GM23338 (cell line): ENCODE measurements at regions not wholly inside any gene's neighbourhood (a gene's known extent, or its start where the extent isn't known, plus 50 kb on each side); places are given as distances from the start of the nearest gene placed in this dataset.

Experiments used
- ATAC-seq: fragments of 200-7000 bp; cut with Tn5 transposase; 3 replicates; pipeline ENCODE4 v1.9.1; 2020
- DNase-seq: peaks from one replicate; pipeline ENCODE4 v3.0.0-alpha.2; 2015; ENCODE audit warnings: low spot score
- H2AFZ ChIP-seq: fragments of 200-600 bp; sonication (generic); 2 replicates; pipeline ENCODE4 v1.8.0; 2016; ENCODE audit warnings: antibody characterized with exemption, mild to moderate bottlenecking, moderate library complexity
- H3F3A ChIP-seq: fragments of 200-600 bp; sonication (generic); replicated peaks from 2 replicates; pipeline ENCODE4 v1.8.0; 2017; ENCODE audit warnings: antibody characterized with exemption, mixed run types, low read depth
- H3K27ac ChIP-seq: fragments of 200-600 bp; sonication (generic); 2 replicates; pipeline ENCODE4 v1.6.1; 2016; ENCODE audit warnings: low read depth
- H3K27me3 ChIP-seq: fragments of 200-600 bp; sonication (generic); 2 replicates; pipeline ENCODE4 v1.8.0; 2016; ENCODE audit warnings: mild to moderate bottlenecking, mixed run types, moderate library complexity; ENCODE audit not compliant: insufficient read depth
- H3K36me3 ChIP-seq: fragments of 200-600 bp; sonication (generic); 2 replicates; pipeline ENCODE4 v1.8.0; 2016; ENCODE audit warnings: mild to moderate bottlenecking; ENCODE audit not compliant: insufficient read depth
- H3K4me1 ChIP-seq: fragments of 200-600 bp; sonication (generic); 2 replicates; pipeline ENCODE4 v1.8.0; 2016; ENCODE audit warnings: mild to moderate bottlenecking, moderate library complexity; ENCODE audit not compliant: insufficient read depth
- H3K4me2 ChIP-seq: fragments of 200-600 bp; sonication (generic); 2 replicates; pipeline ENCODE4 v1.7.1; 2017; ENCODE audit warnings: mixed run types
- H3K4me3 ChIP-seq: fragments of 200-600 bp; sonication (generic); 2 replicates; pipeline ENCODE4 v1.6.1; 2016; ENCODE audit warnings: mixed run types
- H3K79me2 ChIP-seq: fragments of 200-600 bp; sonication (generic); replicated peaks from 2 replicates; pipeline ENCODE4 v1.8.0; 2017; ENCODE audit warnings: mild to moderate bottlenecking; ENCODE audit not compliant: insufficient read depth
- H3K9me2 ChIP-seq: fragments of 200-600 bp; sonication (generic); 2 replicates; pipeline ENCODE4 v1.8.0; 2017; ENCODE audit not compliant: insufficient read depth
- H4K20me1 ChIP-seq: fragments of 200-600 bp; sonication (generic); replicated peaks from 2 replicates; pipeline ENCODE4 v1.8.0; 2017; ENCODE audit warnings: mild to moderate bottlenecking; ENCODE audit not compliant: insufficient read depth
- H3K27ac Mint-ChIP-seq: 2 replicates; pipeline ENCODE4 v1.8.0; 2020; ENCODE audit warnings: inconsistent platforms, mild to moderate bottlenecking, moderate library complexity, mixed read lengths
- H3K27me3 Mint-ChIP-seq: 3 replicates; pipeline ENCODE4 v1.8.0; 2022; ENCODE audit warnings: low read depth, mild to moderate bottlenecking, moderate library complexity, mixed read lengths, inconsistent platforms; ENCODE audit not compliant: insufficient read depth, poor library complexity
- H3K36me3 Mint-ChIP-seq: 3 replicates; pipeline ENCODE4 v1.8.0; 2021; ENCODE audit warnings: low read depth, mild to moderate bottlenecking, inconsistent platforms, moderate library complexity, mixed read lengths
- H3K4me1 Mint-ChIP-seq: 3 replicates; pipeline ENCODE4 v1.8.0; 2020; ENCODE audit warnings: mild to moderate bottlenecking, inconsistent platforms, mixed read lengths
- H3K4me3 Mint-ChIP-seq: 3 replicates; pipeline ENCODE4 v1.8.0; 2021; ENCODE audit warnings: moderate library complexity, mild to moderate bottlenecking, inconsistent platforms, mixed read lengths
- H3K9me3 Mint-ChIP-seq: 3 replicates; pipeline ENCODE4 v1.8.0; 2020; ENCODE audit warnings: moderate library complexity, mild to moderate bottlenecking, inconsistent platforms, mixed read lengths
- CREB1 ChIP-seq: fragments of 250-450 bp; sonication (Bioruptor Pico); IDR thresholded peaks from 2 replicates; pipeline ENCODE4 v1.5.0; 2020; ENCODE audit warnings: low read depth, mild to moderate bottlenecking, moderate library complexity
- CTCF ChIP-seq, 2 experiments: fragments of 200-600 bp in 1 of 2; sonication (generic) in 1 of 2; conservative IDR thresholded peaks; 2 replicates each; pipeline versions ENCODE4 v1.5.1 to v1.6.1; 2016 to 2017; ENCODE audit warnings: antibody characterized with exemption in 2 of 2, low read depth in 2 of 2, mild to moderate bottlenecking in 2 of 2, moderate library complexity in 1 of 2
- ETS1 ChIP-seq: IDR thresholded peaks from 2 replicates; pipeline ENCODE4 v1.6.1; 2016; ENCODE audit warnings: antibody characterized with exemption
- EZH2 ChIP-seq: fragments of 200-600 bp; sonication (generic); IDR thresholded peaks from one replicate; pipeline ENCODE4 v1.8.0; 2017; ENCODE audit warnings: antibody characterized with exemption, mild to moderate bottlenecking, low read depth; ENCODE audit not compliant: unreplicated experiment
- EZH2phosphoT487 ChIP-seq: fragments of 200-600 bp; sonication (generic); IDR thresholded peaks from one replicate; pipeline ENCODE4 v1.8.1; 2018; ENCODE audit warnings: antibody characterized with exemption; ENCODE audit not compliant: unreplicated experiment
- NANOG ChIP-seq: IDR thresholded peaks from 2 replicates; pipeline ENCODE4 v1.6.1; 2016; ENCODE audit warnings: antibody characterized with exemption, borderline replicate concordance
- POLR2AphosphoS5 ChIP-seq: IDR thresholded peaks from 2 replicates; pipeline ENCODE4 v1.6.1; 2016; ENCODE audit warnings: antibody characterized with exemption, low read depth
- REST ChIP-seq: IDR thresholded peaks from one replicate; pipeline ENCODE4 v1.6.1; 2018; ENCODE audit warnings: antibody characterized with exemption; ENCODE audit not compliant: unreplicated experiment
- STAT1 ChIP-seq: IDR thresholded peaks from one replicate; pipeline ENCODE4 v1.6.1; 2016; ENCODE audit warnings: antibody characterized with exemption; ENCODE audit not compliant: unreplicated experiment
- ZNF114 ChIP-seq: fragments of 250-450 bp; sonication (Bioruptor Pico); IDR thresholded peaks from 2 replicates; pipeline ENCODE4 v1.5.0; 2020; ENCODE audit warnings: mild to moderate bottlenecking, moderate library complexity
- ZNF331 ChIP-seq: fragments of 250-450 bp; sonication (Bioruptor Pico); IDR thresholded peaks from 2 replicates; pipeline ENCODE4 v1.5.0; 2020; ENCODE audit warnings: low read depth, mild to moderate bottlenecking, moderate library complexity

- TF ChIP-seq CREB1 (CRISPR knock-in tag) (no peak), STAT1 (no peak), EZH2 (no peak), POLR2AphosphoS5 (no peak), NANOG (no peak), ETS1 (no peak), ZNF114 (CRISPR knock-in tag) (no peak), EZH2phosphoT487 (no peak), ZNF331 (CRISPR knock-in tag) (no peak), CTCF (conservative IDR thresholded peaks at IDR 0.05; ENCODE audit: low read depth in 2 of 2) (no peak), REST (no peak)
- H3K4me3 ChIP-seq, result no peak overlapping the region
- no peaks in the 10 kb centered on the region for H3K36me3 ChIP-seq
- no peaks in the 10 kb centered on the region for H3K27me3 ChIP-seq
- DNase-seq, result no peak
- Mint-ChIP-seq H3K36me3 (no peaks in the 10 kb centered on the region), H3K4me3 (no peak overlapping the region), H3K27me3 (no peaks in the 10 kb centered on the region), H3K27ac (no peak overlapping the region), H3K4me1 (no peaks in the 10 kb centered on the region), H3K9me3 (no peaks in the 10 kb centered on the region)
- no peak for ATAC-seq
- no peaks in the 10 kb centered on the region for H3K4me1 ChIP-seq
- H3K79me2 ChIP-seq, result no peaks in the 10 kb centered on the region
- no peaks in the 10 kb centered on the region for H3F3A ChIP-seq
- H2AFZ ChIP-seq, result no peak overlapping the region
- H3K27ac ChIP-seq, result no peak overlapping the region
- no peak overlapping the region for H3K4me2 ChIP-seq
- H3K9me2 ChIP-seq, result peaks cover under 1% of the 10 kb centered on the region; the same call in 1 of the 2 replicates
- no peaks in the 10 kb centered on the region for H4K20me1 ChIP-seq
Measured at GRCh38 chr13:109301726-109302125, 484.7 kb downstream of the IRS2 start.
